ENCODE measurements at regions not wholly inside any gene's neighbourhood (a gene's known extent, or its start where the extent isn't known, plus 50 kb on each side); places are given as distances from the start of the nearest gene placed in this dataset.
A peak's percentile ranks its signal among the peaks of the same experiment; 100 is the strongest.

DNA sequence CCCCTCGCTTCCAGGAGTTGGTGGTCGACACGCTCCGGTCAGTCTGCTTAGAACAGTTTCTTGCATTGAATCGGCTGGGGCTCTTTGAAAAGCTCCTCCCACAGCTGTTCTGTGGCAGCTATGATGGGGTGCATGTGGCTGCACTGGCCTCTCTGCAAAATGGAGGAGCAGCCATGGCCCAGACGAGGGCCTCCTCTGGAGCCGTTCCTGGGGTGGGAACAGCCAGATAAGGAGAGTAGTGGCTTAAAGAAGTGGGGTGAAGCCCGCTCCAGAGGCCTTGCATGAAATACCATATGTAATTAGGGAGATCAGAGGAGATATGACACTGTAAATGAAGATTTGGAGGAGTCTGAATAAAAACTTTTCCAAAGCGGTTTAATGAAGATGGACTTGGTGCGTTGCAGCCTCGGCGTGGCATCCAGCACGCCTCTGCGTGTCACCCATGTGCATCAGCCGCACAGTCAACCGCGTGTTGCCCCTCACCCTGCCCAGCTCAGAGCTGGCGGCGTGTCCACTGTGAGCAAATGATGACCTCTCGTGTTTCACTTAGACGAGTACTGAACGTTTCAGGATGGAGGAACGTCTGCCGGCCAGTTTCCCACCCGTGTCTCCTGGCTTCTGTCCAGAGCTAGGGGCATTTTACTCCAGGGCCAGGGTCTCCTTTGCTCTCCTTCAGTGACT is 199.2 kb downstream of the TEX29 start:
- Mint-ChIP-seq H3K27me3 (ENCODE audit: unreplicated experiment) (no peaks in the 10 kb centered on the region), H3K27ac (ENCODE audit: unreplicated experiment) (no peak overlapping the region), H3K4me3 (ENCODE audit: unreplicated experiment) (no peak overlapping the region), H3K9me3 (ENCODE audit: unreplicated experiment) (no peaks in the 10 kb centered on the region), H3K36me3 (ENCODE audit: unreplicated experiment) (no peaks in the 10 kb centered on the region), H3K4me1 (ENCODE audit: unreplicated experiment) (no peaks in the 10 kb centered on the region)
- DNase-seq (ENCODE audit: extremely low spot score, unreplicated experiment), result no peak
- TF ChIP-seq CTCF (IDR thresholded peaks at IDR 0.05), result no peak

DNA sequence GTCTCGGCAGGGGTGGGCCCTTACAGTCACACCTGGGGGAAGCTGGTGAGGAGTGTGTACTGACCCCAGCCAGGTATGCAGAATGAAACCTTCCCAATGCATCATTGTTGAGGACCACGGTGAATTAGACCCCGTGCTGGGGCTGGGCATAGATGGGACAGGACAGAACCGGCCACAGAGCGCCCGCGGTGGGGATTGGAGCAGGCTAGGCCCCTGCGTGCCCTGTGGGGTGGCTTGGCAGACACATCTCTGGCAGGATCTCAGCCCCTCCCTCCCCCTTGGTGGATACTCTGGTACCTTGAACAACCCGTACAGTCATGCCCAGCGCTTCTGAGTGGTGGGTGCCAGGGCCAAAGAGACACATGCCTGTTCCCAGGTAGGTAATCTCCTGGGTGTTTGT is 200.6 kb downstream of the TEX29 start:
- Mint-ChIP-seq H3K4me3 (ENCODE audit: unreplicated experiment) (no peak overlapping the region), H3K27ac (ENCODE audit: unreplicated experiment) (no peak overlapping the region), H3K27me3 (ENCODE audit: unreplicated experiment) (no peaks in the 10 kb centered on the region), H3K9me3 (ENCODE audit: unreplicated experiment) (no peaks in the 10 kb centered on the region), H3K36me3 (ENCODE audit: unreplicated experiment) (no peaks in the 10 kb centered on the region), H3K4me1 (ENCODE audit: unreplicated experiment) (no peaks in the 10 kb centered on the region)
- DNase-seq (ENCODE audit: extremely low spot score, unreplicated experiment), result peak; percentile 74
- no peak for TF ChIP-seq CTCF (IDR thresholded peaks at IDR 0.05)

DNA sequence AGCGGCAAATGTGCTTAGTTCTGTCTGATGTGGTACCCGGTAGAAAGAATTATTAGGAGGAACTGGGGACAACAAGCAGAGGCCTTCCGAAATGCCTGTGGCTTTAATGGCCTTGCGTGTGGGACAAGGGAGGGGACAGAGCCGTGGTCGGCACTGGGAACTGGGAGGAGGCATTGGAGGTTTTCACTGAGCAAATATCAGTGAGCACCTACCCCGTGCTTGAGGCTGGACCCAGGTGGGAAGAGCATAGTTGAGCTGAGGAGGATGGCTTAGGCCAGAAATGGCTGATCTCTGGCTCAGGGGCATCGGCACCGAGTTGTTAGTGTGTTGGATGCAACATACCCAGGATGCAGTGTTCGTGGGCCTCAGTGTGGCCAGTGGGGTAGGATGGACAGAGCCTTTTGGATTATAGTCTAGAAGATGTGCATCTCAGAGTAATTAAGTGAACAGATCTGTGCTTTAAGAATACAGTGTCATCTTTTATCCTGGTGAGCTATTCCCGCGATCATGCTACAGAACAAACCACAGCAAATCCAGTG is 201.3 kb downstream of the TEX29 start:
- H3K27ac Mint-ChIP-seq (ENCODE audit: unreplicated experiment), result no peak overlapping the region
- H3K4me3 Mint-ChIP-seq (ENCODE audit: unreplicated experiment), result no peak overlapping the region
- no peaks in the 10 kb centered on the region for H3K9me3 Mint-ChIP-seq (ENCODE audit: unreplicated experiment)
- no peak for DNase-seq (ENCODE audit: extremely low spot score, unreplicated experiment)
- no peak for TF ChIP-seq CTCF (IDR thresholded peaks at IDR 0.05)
- H3K27me3 Mint-ChIP-seq (ENCODE audit: unreplicated experiment), result no peaks in the 10 kb centered on the region
- no peaks in the 10 kb centered on the region for H3K4me1 Mint-ChIP-seq (ENCODE audit: unreplicated experiment)
- no peaks in the 10 kb centered on the region for H3K36me3 Mint-ChIP-seq (ENCODE audit: unreplicated experiment)

- Mint-ChIP-seq H3K36me3 (ENCODE audit: unreplicated experiment) (no peaks in the 10 kb centered on the region), H3K4me1 (ENCODE audit: unreplicated experiment) (no peaks in the 10 kb centered on the region), H3K9me3 (ENCODE audit: unreplicated experiment) (no peaks in the 10 kb centered on the region), H3K4me3 (ENCODE audit: unreplicated experiment) (no peak overlapping the region), H3K27ac (ENCODE audit: unreplicated experiment) (no peak overlapping the region), H3K27me3 (ENCODE audit: unreplicated experiment) (peaks cover 5% of the 10 kb centered on the region)
- DNase-seq (ENCODE audit: extremely low spot score, unreplicated experiment), result no peak
- no peak for TF ChIP-seq CTCF (IDR thresholded peaks at IDR 0.05)
Observed at GRCh38 chr13:111525320-111526118, 205.1 kb downstream of the TEX29 start.

- Mint-ChIP-seq H3K27me3 (ENCODE audit: unreplicated experiment) (peaks cover 13% of the 10 kb centered on the region), H3K27ac (ENCODE audit: unreplicated experiment) (no peak overlapping the region), H3K4me1 (ENCODE audit: unreplicated experiment) (no peaks in the 10 kb centered on the region), H3K36me3 (ENCODE audit: unreplicated experiment) (no peaks in the 10 kb centered on the region), H3K9me3 (ENCODE audit: unreplicated experiment) (no peaks in the 10 kb centered on the region), H3K4me3 (ENCODE audit: unreplicated experiment) (no peak overlapping the region)
- DNase-seq (ENCODE audit: extremely low spot score, unreplicated experiment), result no peak
- TF ChIP-seq CTCF (IDR thresholded peaks at IDR 0.05), result no peak
Observed at GRCh38 chr13:111526922-111527321, 206.5 kb downstream of the TEX29 start.
